HG03025 (cell line): ENCODE measurements at regions not wholly inside any gene's neighbourhood (a gene's known extent, or its start where the extent isn't known, plus 50 kb on each side); places are given as distances from the start of the nearest gene placed in this dataset.

ENCODE experiments used
- ATAC-seq: cut with Tn5 transposase; IDR thresholded peaks from one replicate; pipeline ENCODE4 v1.9.1; 2021; ENCODE audit warnings: mild to moderate bottlenecking, moderate library complexity; ENCODE audit not compliant: unreplicated experiment, low FRiP score

- no peak for ATAC-seq
Measured at GRCh38 chr14:59086241-59086882, 102.1 kb upstream of the DAAM1 start.

GRCh38 chr14:59087240-59087639 is 101.2 kb upstream of the DAAM1 start:
- no peak for ATAC-seq

GRCh38 chr14:59087711-59088110 is 100.8 kb upstream of the DAAM1 start:
- no peak for ATAC-seq

- no peak for ATAC-seq
Measured at GRCh38 chr14:59090572-59090971, 97.9 kb upstream of the DAAM1 start.

GRCh38 chr14:59091404-59091803 is 97.1 kb upstream of the DAAM1 start:
- ATAC-seq, result no peak

- ATAC-seq, result no peak
Measured at GRCh38 chr14:59091976-59092375, 96.5 kb upstream of the DAAM1 start.

- ATAC-seq, result no peak
Measured at GRCh38 chr14:59093902-59094301, 94.6 kb upstream of the DAAM1 start.

GRCh38 chr14:59096303-59096702 is 92.2 kb upstream of the DAAM1 start:
- no peak for ATAC-seq

- no peak for ATAC-seq
Measured at GRCh38 chr14:59097681-59098080, 90.8 kb upstream of the DAAM1 start.

- ATAC-seq, result no peak
Measured at GRCh38 chr14:59098377-59098776, 90.1 kb upstream of the DAAM1 start.

- no peak for ATAC-seq
Measured at GRCh38 chr14:59100205-59100604, 88.3 kb upstream of the DAAM1 start.

- ATAC-seq, result no peak
Measured at GRCh38 chr14:59101476-59101875, 87.0 kb upstream of the DAAM1 start.

GRCh38 chr14:59103396-59103795 is 85.1 kb upstream of the DAAM1 start:
- ATAC-seq, result no peak

GRCh38 chr14:59107819-59108218 is 80.6 kb upstream of the DAAM1 start:
- ATAC-seq, result no peak

- ATAC-seq, result no peak
Measured at GRCh38 chr14:59116984-59117415, 71.5 kb upstream of the DAAM1 start.

- no peak for ATAC-seq
Measured at GRCh38 chr14:59117754-59118528, 70.5 kb upstream of the DAAM1 start.

GRCh38 chr14:59120921-59121320 is 67.5 kb upstream of the DAAM1 start:
- ATAC-seq, result no peak

- no peak for ATAC-seq
Measured at GRCh38 chr14:59123531-59123930, 64.9 kb upstream of the DAAM1 start.

- ATAC-seq, result no peak
Measured at GRCh38 chr14:59123975-59124374, 64.5 kb upstream of the DAAM1 start.

GRCh38 chr14:59125156-59125555 is 63.3 kb upstream of the DAAM1 start:
- ATAC-seq, result no peak

GRCh38 chr14:59126714-59127436 is 61.6 kb upstream of the DAAM1 start:
- ATAC-seq, result no peak

GRCh38 chr14:59127437-59127732 is 61.1 kb upstream of the DAAM1 start:
- no peak for ATAC-seq
